ENCODE measurements at regions not wholly inside any gene's neighbourhood (a gene's known extent, or its start where the extent isn't known, plus 50 kb on each side); places are given as distances from the start of the nearest gene placed in this dataset.

GRCh38 chr17:65417406-65418221 lies 143.8 kb downstream of the AXIN2 start:
- ATAC-seq, result no peak
- intact Hi-C loops (cut with DNase I), result no loop called here
- no peak overlapping the region for H3K27ac ChIP-seq

GRCh38 chr17:65415991-65416390 lies 145.5 kb downstream of the AXIN2 start:
- no peak for ATAC-seq
- Histone ChIP-seq H3K9me3 (no peaks in the 10 kb centered on the region), H3K4me3 (no peak overlapping the region), H3K4me1 (no peaks in the 10 kb centered on the region), H3K27ac (no peak overlapping the region), H3K36me3 (no peaks in the 10 kb centered on the region), H3K27me3 (ENCODE audit: low read depth) (no peaks in the 10 kb centered on the region)
- intact Hi-C loops (cut with DNase I), result no loop called here
- no peak for DNase-seq
- no peak for TF ChIP-seq CTCF (IDR thresholded peaks at IDR 0.05)

More at GRCh38 chr17:65417406-65418221, 143.8 kb downstream of the AXIN2 start:
- Histone ChIP-seq H3K4me3 (no peak overlapping the region), H3K27me3 (ENCODE audit: low read depth) (no peaks in the 10 kb centered on the region), H3K4me1 (no peaks in the 10 kb centered on the region), H3K36me3 (no peaks in the 10 kb centered on the region), H3K9me3 (no peaks in the 10 kb centered on the region)
- no peak for DNase-seq
- no peak for TF ChIP-seq CTCF (IDR thresholded peaks at IDR 0.05)

- Histone ChIP-seq H3K27ac (no peak overlapping the region), H3K27me3 (ENCODE audit: low read depth) (no peaks in the 10 kb centered on the region), H3K4me1 (no peaks in the 10 kb centered on the region), H3K36me3 (no peaks in the 10 kb centered on the region), H3K4me3 (no peak overlapping the region), H3K9me3 (no peaks in the 10 kb centered on the region)
- intact Hi-C loops (cut with DNase I), result no loop called here
- TF ChIP-seq CTCF (IDR thresholded peaks at IDR 0.05), result no peak
- no peak for ATAC-seq
- no peak for DNase-seq
These were observed 148.1 kb downstream of the AXIN2 start for GRCh38 chr17:65413390-65413789.

GRCh38 chr17:65409381-65409780 lies 152.1 kb downstream of the AXIN2 start:
- no peak for TF ChIP-seq CTCF (IDR thresholded peaks at IDR 0.05)
- Histone ChIP-seq H3K27ac (no peak overlapping the region), H3K27me3 (ENCODE audit: low read depth) (no peaks in the 10 kb centered on the region), H3K4me1 (no peaks in the 10 kb centered on the region), H3K36me3 (no peaks in the 10 kb centered on the region), H3K4me3 (no peak overlapping the region), H3K9me3 (no peaks in the 10 kb centered on the region)
- ATAC-seq (no peak), DNase-seq (no peak)
- intact Hi-C loops (cut with DNase I), result no loop called here

- no peak for DNase-seq
- Histone ChIP-seq H3K36me3 (no peaks in the 10 kb centered on the region), H3K27ac (no peak overlapping the region), H3K4me3 (no peak overlapping the region), H3K4me1 (no peaks in the 10 kb centered on the region), H3K27me3 (ENCODE audit: low read depth) (no peaks in the 10 kb centered on the region), H3K9me3 (no peaks in the 10 kb centered on the region)
- intact Hi-C loops (cut with DNase I), result no loop called here
- ATAC-seq, result no peak
- TF ChIP-seq CTCF (IDR thresholded peaks at IDR 0.05), result no peak
These were observed 153.4 kb downstream of the AXIN2 start for GRCh38 chr17:65408050-65408449.

Data from lower lobe of right lung (tissue), 2 donors.